ENCODE measurements at regions not wholly inside any gene's neighbourhood (a gene's known extent, or its start where the extent isn't known, plus 50 kb on each side); places are given as distances from the start of the nearest gene placed in this dataset.

DNA sequence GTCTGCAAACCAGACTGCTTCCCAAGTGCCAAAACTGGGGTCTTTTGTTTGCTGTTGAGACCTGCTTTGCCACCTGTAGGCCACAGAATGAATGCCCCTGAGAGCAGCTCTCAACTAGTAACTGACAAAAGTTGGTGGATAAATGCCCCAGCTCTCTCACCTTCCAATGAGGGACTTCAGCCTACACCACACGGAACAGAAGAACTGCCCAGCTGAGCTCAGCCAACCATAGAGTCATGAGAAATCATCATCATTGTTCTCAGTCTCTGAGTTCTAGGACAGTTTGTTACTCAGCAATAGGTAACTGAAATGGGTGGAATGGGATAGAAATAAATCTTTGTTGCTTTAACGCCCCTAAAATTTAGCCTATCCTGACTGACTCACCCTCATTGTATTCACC, 59.1 kb upstream of the MRI1 start:
- TF ChIP-seq CTCF (IDR thresholded peaks at IDR 0.05; ENCODE audit: poor library complexity) = no peak
- TF ChIP-seq EZH2 (IDR thresholded peaks at IDR 0.05; ENCODE audit: borderline replicate concordance) = no peak

All from hepatocyte (in vitro differentiated cells).